H1 (cell line): ENCODE measurements at regions not wholly inside any gene's neighbourhood (a gene's known extent, or its start where the extent isn't known, plus 50 kb on each side); places are given as distances from the start of the nearest gene placed in this dataset.

Source experiments
- ATF2 ChIP-seq: IDR thresholded peaks from 2 replicates; pipeline ENCODE4 v1.6.1; 2012; ENCODE audit warnings: low read length, inconsistent platforms
- CBX5 ChIP-seq: fragments of 300-800, 300-1000 bp; sonication (generic); IDR thresholded peaks from 2 replicates; pipeline ENCODE4 v1.7.1; 2016; ENCODE audit warnings: antibody characterized with exemption, low read length, low read depth
- CTCF ChIP-seq, 3 experiments: IDR thresholded peaks; 1 replicate in 2 of 3; 2 replicates in 1 of 3; pipeline versions ENCODE4 v1.5.1 to v1.6.1; 2011; ENCODE audit warnings: low read length in 3 of 3, mild to moderate bottlenecking in 3 of 3, inconsistent platforms in 2 of 3, low read depth in 1 of 3, moderate library complexity in 1 of 3; ENCODE audit not compliant: insufficient read depth in 1 of 3; ENCODE audit errors: control extremely low read depth in 1 of 3
- EGR1 ChIP-seq: IDR thresholded peaks from 2 replicates; pipeline ENCODE4 v1.6.1; 2011; ENCODE audit warnings: low read depth, low read length, borderline replicate concordance
- EP300 ChIP-seq, 2 experiments: IDR thresholded peaks; 1 replicate in 1 of 2; 2 replicates in 1 of 2; pipeline ENCODE4 v1.6.1; 2011 to 2012; ENCODE audit warnings: low read depth in 2 of 2, low read length in 2 of 2, mild to moderate bottlenecking in 2 of 2, borderline replicate concordance in 1 of 2, inconsistent platforms in 1 of 2, moderate library complexity in 1 of 2
- POLR2A ChIP-seq, 2 experiments: IDR thresholded peaks; 1 replicate in 1 of 2; 2 replicates in 1 of 2; pipeline ENCODE4 v1.6.1; 2011; ENCODE audit warnings: low read depth in 2 of 2, low read length in 2 of 2, mild to moderate bottlenecking in 2 of 2; ENCODE audit errors: control extremely low read depth in 1 of 2
- SP1 ChIP-seq: IDR thresholded peaks from 2 replicates; pipeline ENCODE4 v1.6.1; 2011; ENCODE audit warnings: low read depth, low read length
- SP2 ChIP-seq: IDR thresholded peaks from 2 replicates; pipeline ENCODE4 v1.6.1; 2012; ENCODE audit warnings: mild to moderate bottlenecking, low read length, inconsistent platforms
- TAF1 ChIP-seq: IDR thresholded peaks from 2 replicates; pipeline ENCODE4 v1.6.1; 2011; ENCODE audit warnings: mild to moderate bottlenecking, low read depth, low read length
- TCF12 ChIP-seq: IDR thresholded peaks from 2 replicates; pipeline ENCODE4 v1.6.1; 2011; ENCODE audit warnings: low read depth, mild to moderate bottlenecking, low read length
- TF ChIP-seq, protein P1 (sequence below): IDR thresholded peaks from 2 replicates; pipeline ENCODE4 v1.6.1; 2011; ENCODE audit warnings: low read length, improper control_type of control experiment

DNA sequence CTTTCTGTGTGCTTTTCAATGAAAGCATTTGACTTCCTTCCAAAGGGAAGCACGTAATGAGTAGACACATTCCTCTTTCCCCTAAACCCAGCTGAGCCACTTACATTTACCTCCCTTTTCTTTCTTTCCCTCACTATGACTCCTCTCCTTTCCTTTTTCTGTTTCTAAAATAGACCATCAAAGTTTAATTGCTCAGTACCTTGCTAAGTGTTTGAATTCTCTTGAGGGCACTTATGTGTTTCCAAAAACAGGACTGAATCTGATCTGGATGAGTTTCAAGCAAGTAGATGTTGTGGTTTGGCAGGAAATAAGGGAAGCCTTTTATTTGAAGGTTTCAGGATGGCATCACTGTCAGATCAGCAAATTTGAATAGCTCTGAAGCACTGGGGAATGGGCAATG, 396.2 kb downstream of the REEP3 start:
- no peak for TF ChIP-seq EGR1
- no peak for TF ChIP-seq CTCF (IDR thresholded peaks at IDR 0.05; ENCODE audit: control extremely low read depth in 1 of 3, insufficient read depth in 1 of 3, low read depth in 1 of 3, low read length in 3 of 3)
- no peak for TF ChIP-seq CBX5
- TF ChIP-seq TAF1, result no peak
- TF ChIP-seq EP300 (IDR thresholded peaks at IDR 0.05; ENCODE audit: borderline replicate concordance in 1 of 2, low read depth in 2 of 2, low read length in 2 of 2), result no peak
- TF ChIP-seq ATF2, result no peak
- TF ChIP-seq SP2, result no peak
- TF ChIP-seq SP1, result no peak
- no peak for TF ChIP-seq TCF12
- no peak for TF ChIP-seq POLR2A (IDR thresholded peaks at IDR 0.05; ENCODE audit: control extremely low read depth in 1 of 2, low read depth in 2 of 2, low read length in 2 of 2)
- TF ChIP-seq, protein P1, sequence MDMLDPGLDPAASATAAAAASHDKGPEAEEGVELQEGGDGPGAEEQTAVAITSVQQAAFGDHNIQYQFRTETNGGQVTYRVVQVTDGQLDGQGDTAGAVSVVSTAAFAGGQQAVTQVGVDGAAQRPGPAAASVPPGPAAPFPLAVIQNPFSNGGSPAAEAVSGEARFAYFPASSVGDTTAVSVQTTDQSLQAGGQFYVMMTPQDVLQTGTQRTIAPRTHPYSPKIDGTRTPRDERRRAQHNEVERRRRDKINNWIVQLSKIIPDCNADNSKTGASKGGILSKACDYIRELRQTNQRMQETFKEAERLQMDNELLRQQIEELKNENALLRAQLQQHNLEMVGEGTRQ, result no peak
